Thymus (tissue), 11 donors: ENCODE measurements at regions not wholly inside any gene's neighbourhood (a gene's known extent, or its start where the extent isn't known, plus 50 kb on each side); places are given as distances from the start of the nearest gene placed in this dataset.

Experiments used
- DNase-seq, 9 donors: peaks; one replicate each; pipeline ENCODE4 v3.0.0-alpha.2; 2013; ENCODE audit warnings: low spot score in 9 of 9, low read depth in 6 of 9, missing footprints in 1 of 9
- H3K27ac ChIP-seq, 2 donors: one replicate each; pipeline ENCODE4 v1.5.1; 2013; ENCODE audit warnings: control low read depth in 1 of 2, low read depth in 1 of 2, low read length in 1 of 2, mild to moderate bottlenecking in 1 of 2, moderate library complexity in 1 of 2
- H3K27me3 ChIP-seq, 2 donors: one replicate each; pipeline ENCODE4 v1.5.1; 2013; ENCODE audit warnings: low read length in 1 of 2; ENCODE audit not compliant: control insufficient read depth in 2 of 2, insufficient read depth in 1 of 2
- H3K36me3 ChIP-seq, 2 donors: one replicate each; pipeline ENCODE4 v1.5.1; 2013; ENCODE audit warnings: low read length in 1 of 2, mild to moderate bottlenecking in 1 of 2, moderate library complexity in 1 of 2; ENCODE audit not compliant: control insufficient read depth in 2 of 2, insufficient read depth in 2 of 2
- H3K4me1 ChIP-seq, 2 donors: one replicate each; pipeline ENCODE4 v1.5.1; 2013; ENCODE audit warnings: low read length in 2 of 2; ENCODE audit not compliant: control insufficient read depth in 2 of 2, insufficient read depth in 2 of 2
- H3K4me3 ChIP-seq, 2 donors: one replicate each; pipeline ENCODE4 v1.5.1; 2013; ENCODE audit warnings: low read length in 2 of 2, control low read depth in 1 of 2, mild to moderate bottlenecking in 1 of 2
- H3K9me3 ChIP-seq, 2 donors: one replicate each; pipeline ENCODE4 v1.5.1; 2013; ENCODE audit warnings: low read length in 1 of 2, mild to moderate bottlenecking in 1 of 2; ENCODE audit not compliant: control insufficient read depth in 2 of 2, insufficient read depth in 1 of 2
- WGBS: extraction: QIAGEN DNeasy Blood & Tissue Kit; methylation state at CpG from one replicate; pipeline ENCODE4 v1.1.7; 2013; 5-methylcytosine and 5-hydroxymethylcytosine counted together
- donor health status: healthy.

- 67% methylated on average over 4 of the region's 4 CpGs for WGBS
- peaks cover 3 to 8% of the 10 kb centered on the region in 2 donors for H3K4me1 ChIP-seq
- no peak overlapping the region for H3K4me3 ChIP-seq
- H3K9me3 ChIP-seq = peaks cover 0 to 5% of the 10 kb centered on the region in 2 donors
- H3K27me3 ChIP-seq = no peaks in the 10 kb centered on the region
- H3K36me3 ChIP-seq = no peaks in the 10 kb centered on the region
- peak in 6 of 9 donors; percentile 9 to 61 (median 27) for DNase-seq
- no peak overlapping the region for H3K27ac ChIP-seq
Observed at GRCh38 chr22:47967831-47968230, 1205.4 kb downstream of the TBC1D22A start.

DNA sequence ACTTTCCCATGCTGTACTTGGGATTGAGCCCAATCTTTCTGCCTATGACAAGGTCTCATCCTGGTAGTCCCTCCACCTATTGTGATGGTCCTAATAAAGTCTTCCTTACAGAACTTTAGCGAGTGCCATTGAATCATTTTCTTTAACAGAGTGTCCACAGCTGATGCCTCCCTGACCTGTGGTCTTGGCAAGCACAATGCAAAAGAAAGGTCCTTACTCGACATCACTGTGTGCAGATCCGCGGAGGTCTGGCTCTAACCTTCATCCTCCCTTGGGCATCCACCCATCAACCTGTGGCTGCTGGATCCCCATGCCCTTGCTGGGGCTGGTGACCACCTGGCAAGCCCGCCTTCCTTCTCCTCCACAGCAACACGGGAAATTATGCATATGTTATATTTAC lies 1203.9 kb downstream of the TBC1D22A start:
- Histone ChIP-seq H3K27ac (no peak overlapping the region), H3K36me3 (no peaks in the 10 kb centered on the region), H3K9me3 (peaks cover 0 to 5% of the 10 kb centered on the region in 2 donors), H3K4me3 (no peak overlapping the region), H3K4me1 (peaks cover 3 to 8% of the 10 kb centered on the region in 2 donors), H3K27me3 (no peaks in the 10 kb centered on the region)
- no peak for DNase-seq
- 98% methylated on average over 6 of the region's 6 CpGs for WGBS

DNA sequence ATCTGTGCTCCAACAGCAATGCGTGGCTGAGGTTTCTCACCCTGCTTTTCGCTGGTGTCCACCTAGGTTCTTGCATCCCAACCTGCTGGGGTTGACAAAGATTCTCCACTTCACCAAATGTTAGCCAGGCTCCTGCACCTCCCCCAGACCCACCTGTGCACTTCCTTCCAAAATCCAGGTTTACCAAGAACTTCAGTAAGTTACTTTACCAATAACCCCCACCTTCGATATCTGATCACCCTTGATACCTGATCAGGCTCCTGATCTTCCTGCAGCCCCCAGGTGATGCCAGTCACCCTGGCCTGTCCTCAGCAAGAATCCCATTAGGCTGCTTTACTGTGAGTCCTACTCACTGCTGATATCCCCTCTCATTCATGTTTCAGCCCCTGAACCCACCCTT lies 1203.4 kb downstream of the TBC1D22A start:
- 99% methylated on average over 3 of the region's 3 CpGs for WGBS

DNA sequence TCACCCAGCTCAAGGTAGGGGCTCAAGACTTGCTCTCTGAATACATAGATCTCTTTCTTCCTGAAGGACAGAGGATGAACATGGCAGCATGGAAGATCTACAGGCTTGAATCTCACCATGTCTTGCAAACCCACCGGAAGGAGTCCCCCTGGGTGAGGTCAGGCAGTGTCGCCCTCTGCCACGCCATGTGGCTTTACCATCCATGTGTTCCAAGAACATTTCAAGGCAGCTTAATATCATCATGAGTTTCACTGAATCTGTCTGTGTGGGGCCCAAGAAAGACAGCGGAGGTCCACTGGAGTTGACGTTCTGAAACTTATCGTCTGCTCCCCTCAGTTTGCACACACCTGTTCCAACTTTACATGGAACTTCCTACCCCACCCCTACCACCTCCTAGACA lies 1202.6 kb downstream of the TBC1D22A start:
- H3K4me3 ChIP-seq = no peak overlapping the region
- no peak overlapping the region for H3K27ac ChIP-seq
- peaks cover 3 to 8% of the 10 kb centered on the region in 2 donors for H3K4me1 ChIP-seq
- H3K36me3 ChIP-seq = no peaks in the 10 kb centered on the region
- peaks cover 0 to 5% of the 10 kb centered on the region in 2 donors for H3K9me3 ChIP-seq
- no peaks in the 10 kb centered on the region for H3K27me3 ChIP-seq
- no peak for DNase-seq
- 97% methylated on average over 6 of the region's 6 CpGs for WGBS

More for the DNA sequence above, 1203.4 kb downstream of the TBC1D22A start:
- no peak for DNase-seq
- peaks cover 0 to 5% of the 10 kb centered on the region in 2 donors for H3K9me3 ChIP-seq
- H3K27ac ChIP-seq = no peak overlapping the region
- H3K36me3 ChIP-seq = no peaks in the 10 kb centered on the region
- no peak overlapping the region for H3K4me3 ChIP-seq
- peaks cover 3 to 8% of the 10 kb centered on the region in 2 donors for H3K4me1 ChIP-seq
- H3K27me3 ChIP-seq = no peaks in the 10 kb centered on the region

- no peak overlapping the region for H3K27ac ChIP-seq
- no peak overlapping the region for H3K4me3 ChIP-seq
- H3K4me1 ChIP-seq = peaks cover 3 to 8% of the 10 kb centered on the region in 2 donors
- WGBS = 94% methylated on average over 6 of the region's 6 CpGs
- no peaks in the 10 kb centered on the region for H3K36me3 ChIP-seq
- no peak for DNase-seq
- peaks cover 0 to 8% of the 10 kb centered on the region in 2 donors for H3K9me3 ChIP-seq
- no peaks in the 10 kb centered on the region for H3K27me3 ChIP-seq
Observed at GRCh38 chr22:47963660-47964059, 1201.2 kb downstream of the TBC1D22A start.

DNA sequence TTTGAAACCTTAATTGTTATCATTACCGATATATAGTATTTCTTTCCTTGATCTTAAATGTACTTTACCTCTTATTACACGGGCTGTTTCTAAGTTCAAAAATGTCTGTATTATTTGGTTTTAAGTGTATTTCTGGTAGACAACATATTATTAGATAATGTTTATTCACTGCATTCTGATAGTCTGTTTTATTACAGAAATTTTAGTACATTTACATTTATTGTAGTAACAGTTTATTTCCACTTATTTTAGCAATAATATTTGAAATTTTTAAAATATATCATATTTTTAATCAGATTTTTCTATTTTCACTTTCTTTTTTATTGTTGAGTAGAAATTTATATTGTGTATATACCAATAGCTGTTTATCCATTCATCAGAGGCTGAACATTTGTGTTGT lies 1195.2 kb downstream of the TBC1D22A start:
- Histone ChIP-seq H3K9me3 (peaks cover 0 to 3% of the 10 kb centered on the region in 2 donors), H3K4me1 (no peaks in the 10 kb centered on the region), H3K4me3 (no peak overlapping the region), H3K36me3 (no peaks in the 10 kb centered on the region), H3K27me3 (no peaks in the 10 kb centered on the region), H3K27ac (no peak overlapping the region)
- 97% methylated on average over 2 of the region's 2 CpGs for WGBS
- DNase-seq = no peak

DNA sequence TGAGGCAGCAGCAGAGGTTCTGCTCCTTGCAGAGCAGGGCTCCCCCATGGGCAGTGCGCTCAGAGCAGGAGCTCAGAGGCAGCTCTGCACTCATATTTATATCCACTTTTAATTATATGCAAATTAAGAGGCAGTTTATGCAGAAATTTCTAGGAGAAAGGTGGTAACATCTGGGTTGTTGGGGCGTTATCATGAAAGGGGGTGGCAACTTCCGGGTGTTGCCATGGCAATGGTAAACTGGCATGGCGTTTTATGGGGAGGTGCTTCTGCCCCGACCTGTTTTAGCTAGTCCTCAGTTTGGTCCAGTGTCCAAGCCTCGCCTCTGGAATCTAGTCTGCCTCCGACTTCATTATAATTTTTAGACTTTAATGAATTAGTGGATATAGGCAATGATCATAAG lies 1191.7 kb downstream of the TBC1D22A start:
- no peak for DNase-seq
- 87% methylated on average over 7 of the region's 7 CpGs for WGBS
- Histone ChIP-seq H3K4me3 (no peak overlapping the region), H3K27me3 (peaks cover 0 to 2% of the 10 kb centered on the region in 2 donors), H3K9me3 (peaks cover 0 to 3% of the 10 kb centered on the region in 2 donors), H3K4me1 (no peaks in the 10 kb centered on the region), H3K27ac (no peak overlapping the region), H3K36me3 (no peaks in the 10 kb centered on the region)

- no peak for DNase-seq
- Histone ChIP-seq H3K36me3 (no peaks in the 10 kb centered on the region), H3K27me3 (no peaks in the 10 kb centered on the region), H3K4me1 (peaks cover 15 to 23% of the 10 kb centered on the region in 2 donors), H3K9me3 (no peaks in the 10 kb centered on the region), H3K27ac (no peak overlapping the region), H3K4me3 (no peak overlapping the region)
- 98% methylated on average over 6 of the region's 6 CpGs for WGBS
Observed at GRCh38 chr22:47944941-47945340, 1182.5 kb downstream of the TBC1D22A start.

DNA sequence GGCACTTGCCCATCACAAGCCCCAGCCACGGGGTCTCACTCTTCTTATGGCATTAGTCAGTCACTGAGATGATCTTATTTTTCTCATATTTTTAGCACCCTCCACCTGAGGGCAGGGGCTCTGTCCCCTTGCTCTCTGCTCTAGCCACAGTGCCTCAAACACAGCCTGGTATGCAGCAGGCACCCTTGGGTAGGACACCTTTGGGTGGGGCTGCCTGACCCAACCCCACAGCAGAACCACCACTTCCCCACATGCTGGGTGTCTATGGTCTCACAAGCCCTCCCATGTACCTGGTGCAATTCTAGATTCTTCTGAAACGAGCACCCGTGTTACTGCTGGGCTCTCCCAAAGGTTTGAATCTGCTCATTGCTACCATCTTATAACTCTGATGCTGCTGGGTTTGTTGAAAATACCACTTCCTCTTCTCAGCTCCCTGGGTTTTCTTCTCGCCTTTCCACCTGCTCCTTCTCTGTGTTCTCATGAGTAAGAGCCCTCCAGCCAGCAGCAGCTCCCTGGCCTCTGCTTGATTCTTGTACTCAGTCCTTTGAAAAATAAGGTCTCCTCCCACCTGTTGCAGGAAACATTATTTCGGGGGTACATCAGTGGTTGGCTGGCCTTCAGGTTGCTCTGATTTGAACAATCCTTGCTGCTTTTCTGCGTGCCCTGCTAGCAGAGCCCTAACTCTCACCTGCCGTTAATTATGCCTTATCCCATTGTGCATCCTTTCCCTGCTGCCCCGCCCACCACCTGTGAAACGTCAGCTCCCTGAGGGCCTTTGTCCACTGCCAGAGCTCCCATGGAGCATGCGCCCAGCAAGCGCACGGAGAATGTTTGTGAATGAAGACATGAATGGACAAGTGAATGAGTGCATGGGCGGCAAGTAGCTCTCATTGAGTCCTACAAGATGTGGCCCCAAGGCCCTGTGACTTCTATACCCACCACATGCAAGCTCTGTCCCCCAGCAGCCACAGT lies 1181.6 kb downstream of the TBC1D22A start:
- H3K27ac ChIP-seq = peak overlapping the region; percentile 15 to 26
- 72% methylated on average over 13 of the region's 13 CpGs for WGBS
- no peaks in the 10 kb centered on the region for H3K9me3 ChIP-seq
- DNase-seq = peak in 8 of 9 donors; percentile 4 to 66 (median 22)
- H3K4me1 ChIP-seq = peaks cover 15 to 23% of the 10 kb centered on the region in 2 donors
- H3K27me3 ChIP-seq = no peaks in the 10 kb centered on the region
- H3K4me3 ChIP-seq = no peak overlapping the region
- no peaks in the 10 kb centered on the region for H3K36me3 ChIP-seq
